Endothelial cell of umbilical vein (primary cell): ENCODE measurements at regions not wholly inside any gene's neighbourhood (a gene's known extent, or its start where the extent isn't known, plus 50 kb on each side); places are given as distances from the start of the nearest gene placed in this dataset.

Experiments
- BruUV-seq: library from RNA; stranded (reverse); fragments of 400-500 nt; replicated peaks from 2 replicates; lab custom pipeline; 2021; lab: Mats Ljungman, UMichigan
- CTCF ChIA-PET: fragments of 300-600, 350-600 bp; sonication (Branson Sonifier 250); formaldehyde crosslinking; loops from one replicate; lab custom pipeline; 2021; ENCODE audit warnings: antibody characterized with exemption, inconsistent platforms; lab: Charles Lee
- POLR2A ChIA-PET: fragments of 300-600, 350-600 bp; sonication (Branson Sonifier 250); formaldehyde crosslinking; loops from one replicate; lab custom pipeline; 2021; ENCODE audit warnings: antibody characterized with exemption, inconsistent platforms; lab: Charles Lee
- DNase-seq: peaks from one replicate; pipeline ENCODE4 v3.0.0-alpha.2; 2011; ENCODE audit warnings: low read depth, low spot score
- FAIRE-seq: peaks from 2 replicates; lab custom pipeline; 2011; peaks lifted over from hg19 to GRCh38; lab: Jason Lieb, UNC
- H2AFZ ChIP-seq: 2 replicates; pipeline ENCODE4 v1.6.0; 2012; ENCODE audit warnings: low read depth, low read length, control low read depth, inconsistent platforms
- H3K27ac ChIP-seq: 2 replicates; pipeline ENCODE4 v1.5.1; 2011; ENCODE audit warnings: low read depth, mild to moderate bottlenecking, control low read depth, low read length, moderate library complexity; ENCODE audit not compliant: insufficient read depth
- H3K27me3 ChIP-seq, 2 experiments: 2 replicates each; pipeline versions ENCODE4 v1.6.0 to v1.6.1; 2011; ENCODE audit warnings: low read length in 2 of 2, mixed read lengths in 1 of 2; ENCODE audit not compliant: control insufficient read depth in 2 of 2, insufficient read depth in 2 of 2
- H3K36me3 ChIP-seq, 2 experiments: 2 replicates in 1 of 2; 3 replicates in 1 of 2; pipeline ENCODE4 v1.5.1; 2011; ENCODE audit warnings: low read length in 2 of 2, mild to moderate bottlenecking in 1 of 2, moderate library complexity in 1 of 2; ENCODE audit not compliant: control insufficient read depth in 2 of 2, insufficient read depth in 2 of 2; ENCODE audit errors: extremely low read depth in 1 of 2
- H3K4me1 ChIP-seq: 3 replicates; pipeline ENCODE4 v1.5.1; 2011; ENCODE audit warnings: mild to moderate bottlenecking, low read length; ENCODE audit not compliant: control insufficient read depth, insufficient read depth; ENCODE audit errors: extremely low read depth
- H3K4me2 ChIP-seq: 2 replicates; pipeline ENCODE4 v1.6.1; 2011; ENCODE audit warnings: low read length, control low read depth, mixed read lengths; ENCODE audit not compliant: insufficient read depth
- H3K4me3 ChIP-seq, 3 experiments: fragments of 200-600 bp in 1 of 3; sonication (generic), shearing (Covaris generic) in 1 of 3; replicated peaks in 1 of 3; 2 replicates each; pipeline ENCODE4 v1.5.1; 2011 to 2016; ENCODE audit warnings: control low read depth in 3 of 3, low read length in 3 of 3, mild to moderate bottlenecking in 2 of 3, inconsistent platforms in 1 of 3, low read depth in 1 of 3, moderate library complexity in 1 of 3; ENCODE audit not compliant: insufficient read depth in 1 of 3
- H3K79me2 ChIP-seq: 2 replicates; pipeline ENCODE4 v1.6.0; 2012; ENCODE audit warnings: low read length, inconsistent platforms; ENCODE audit not compliant: control insufficient read depth, insufficient read depth
- H3K9ac ChIP-seq: replicated peaks from 2 replicates; pipeline ENCODE3; 2011; ENCODE audit warnings: low read length, control low read depth; ENCODE audit not compliant: insufficient read depth; ENCODE audit errors: extremely low read depth
- H3K9me1 ChIP-seq: replicated peaks from 3 replicates; pipeline ENCODE4 v1.6.0; 2011; ENCODE audit warnings: mild to moderate bottlenecking, low read length; ENCODE audit not compliant: control insufficient read depth, insufficient read depth; ENCODE audit errors: extremely low read depth
- H3K9me3 ChIP-seq: replicated peaks from 2 replicates; pipeline ENCODE4 v1.5.1; 2012; ENCODE audit warnings: low read length, inconsistent platforms; ENCODE audit not compliant: control insufficient read depth, insufficient read depth
- H4K20me1 ChIP-seq: replicated peaks from 2 replicates; pipeline ENCODE3; 2011; ENCODE audit warnings: mild to moderate bottlenecking, low read length; ENCODE audit not compliant: control insufficient read depth, insufficient read depth; ENCODE audit errors: extremely low read depth
- CTCF ChIP-seq, 2 donors: IDR thresholded peaks; 1 replicate in 1 of 2; 2 replicates in 1 of 2; pipeline ENCODE4 v1.5.1; 2011; ENCODE audit warnings: low read length in 2 of 2, mild to moderate bottlenecking in 2 of 2, moderate library complexity in 2 of 2, control low read depth in 1 of 2, inconsistent platforms in 1 of 2, low read depth in 1 of 2; ENCODE audit not compliant: insufficient read depth in 1 of 2; ENCODE audit errors: extremely low read depth in 1 of 2
- FOS ChIP-seq: IDR thresholded peaks from 2 replicates; pipeline ENCODE4 v1.6.1; 2011; ENCODE audit warnings: mild to moderate bottlenecking, low read length, moderate library complexity, borderline replicate concordance; ENCODE audit not compliant: insufficient read depth
- GATA2 ChIP-seq: IDR thresholded peaks from 2 replicates; pipeline ENCODE4 v1.7.0; 2011; ENCODE audit warnings: low read depth, mild to moderate bottlenecking, moderate library complexity, mixed read lengths, low read length; ENCODE audit not compliant: insufficient read length, insufficient read depth
- JUN ChIP-seq: IDR thresholded peaks from 2 replicates; pipeline ENCODE4 v1.6.1; 2011; ENCODE audit warnings: borderline replicate concordance, low read depth; ENCODE audit not compliant: insufficient read length, insufficient read depth
- MAX ChIP-seq: IDR thresholded peaks from 2 replicates; pipeline ENCODE4 v1.6.1; 2011; ENCODE audit not compliant: insufficient read depth, insufficient read length
- MYC ChIP-seq: IDR thresholded peaks from one replicate; pipeline ENCODE4 v1.6.1; 2011; ENCODE audit warnings: mild to moderate bottlenecking, low read depth, low read length
- POLR2A ChIP-seq: IDR thresholded peaks from 2 replicates; pipeline ENCODE4 v1.6.1; 2012; ENCODE audit warnings: low read depth, mild to moderate bottlenecking, control low read depth, low read length
- POLR2AphosphoS5 ChIP-seq: IDR thresholded peaks from 2 replicates; pipeline ENCODE4 v1.6.1; 2012; ENCODE audit warnings: low read depth, mild to moderate bottlenecking, control low read depth, low read length, moderate library complexity; ENCODE audit not compliant: insufficient read depth
- dilution Hi-C: fragments of 300-500 bp; cut with MboI; formaldehyde crosslinking; loops from one replicate; pipeline ENCODE4 v1.15.0; 2019; ENCODE audit warnings: low sequenced_read_pairs; ENCODE audit not compliant: extremely low pct_ligation_motif_present
- intact Hi-C: fragments of 100-400 bp; cut with micrococcal nuclease; formaldehyde crosslinking; loops from one replicate; pipeline ENCODE4 v1.10.0; 2022

DNA sequence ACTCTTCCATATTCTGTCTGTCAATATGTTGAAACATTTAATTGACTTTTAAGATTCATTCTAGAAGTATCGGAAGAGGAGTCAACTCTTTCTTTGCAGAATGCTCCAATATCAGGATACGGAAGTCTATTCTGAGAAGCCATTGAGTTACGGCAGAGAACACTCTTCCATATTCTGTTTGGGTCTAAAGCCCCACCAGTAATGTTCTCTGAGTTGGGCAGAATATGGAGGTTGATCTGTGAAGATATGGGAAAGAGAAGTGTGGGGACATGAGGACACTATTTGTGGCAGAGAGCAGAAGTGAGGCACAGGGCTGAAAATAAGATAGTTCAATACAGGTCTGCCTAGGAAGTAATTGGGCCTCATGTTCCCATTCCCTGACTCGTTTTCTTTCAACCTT, 300.0 kb downstream of the DIRAS2 start:
- intact Hi-C loops: no loop called here
- FAIRE-seq: no peak
- TF ChIP-seq POLR2AphosphoS5: no peak
- no peak for TF ChIP-seq GATA2
- TF ChIP-seq MAX: no peak
- no peak for TF ChIP-seq POLR2A
- TF ChIP-seq FOS: no peak
- TF ChIP-seq MYC: no peak
- no peak for TF ChIP-seq JUN
- TF ChIP-seq CTCF (IDR thresholded peaks at IDR 0.05; ENCODE audit: extremely low read depth in 1 of 2, insufficient read depth in 1 of 2, low read depth in 1 of 2, low read length in 2 of 2): no peak

More for the DNA sequence above, 300.0 kb downstream of the DIRAS2 start:
- BruUV-seq: no TSS peak
- H3K4me1 ChIP-seq: no peaks in the 10 kb centered on the region
- no peak overlapping the region for H3K4me3 ChIP-seq
- dilution Hi-C loops: no loop called here
- H2AFZ ChIP-seq: no peak overlapping the region
- ChIA-PET CTCF (no interaction called here), POLR2A (no interaction called here)
- H3K27ac ChIP-seq: no peak overlapping the region
- peaks cover 4% of the 10 kb centered on the region for H3K9me3 ChIP-seq
- no peaks in the 10 kb centered on the region for H3K36me3 ChIP-seq
- no peak overlapping the region for H3K9ac ChIP-seq
- no peak overlapping the region for H3K4me2 ChIP-seq
- H3K79me2 ChIP-seq: no peaks in the 10 kb centered on the region
- DNase-seq: no peak
- no peaks in the 10 kb centered on the region for H3K9me1 ChIP-seq
- no peaks in the 10 kb centered on the region for H3K27me3 ChIP-seq
- H4K20me1 ChIP-seq: no peaks in the 10 kb centered on the region
